IMR-90 (cell line): ENCODE measurements at regions not wholly inside any gene's neighbourhood (a gene's known extent, or its start where the extent isn't known, plus 50 kb on each side); places are given as distances from the start of the nearest gene placed in this dataset.

Source experiments
- ATAC-seq: fragments of 200-7000 bp; cut with Tn5 transposase; 2 replicates; pipeline ENCODE4 v1.9.1; 2020; ENCODE audit warnings: low read depth, mild to moderate bottlenecking, moderate library complexity
- BruUV-seq: library from RNA; stranded (reverse); fragments of 400-500 nt; replicated peaks from 2 replicates; lab custom pipeline; 2021; lab: Mats Ljungman, UMichigan
- CTCF ChIA-PET: fragments of 300-600 bp; formaldehyde crosslinking; extraction: SDS; loops from one replicate; lab custom pipeline; 2021; ENCODE audit warnings: antibody characterized with exemption; lab: Yijun Ruan, JAX
- POLR2A ChIA-PET: fragments of 300-600 bp; sonication (Branson Sonifier 250); formaldehyde crosslinking; loops from one replicate; lab custom pipeline; 2022; ENCODE audit warnings: antibody characterized with exemption; ENCODE audit not compliant: unreplicated experiment; lab: Charles Lee
- DNase-seq: peaks from one replicate; pipeline ENCODE4 v3.0.0; 2013
- H2AFZ ChIP-seq: replicated peaks from 2 replicates; pipeline ENCODE3; 2013; ENCODE audit warnings: low read length, mild to moderate bottlenecking; ENCODE audit not compliant: poor library complexity
- H2AK5ac ChIP-seq: 2 replicates; pipeline ENCODE4 v1.6.1; 2013; ENCODE audit warnings: low read depth, low read length, inconsistent platforms
- H2AK9ac ChIP-seq: replicated peaks from 2 replicates; pipeline ENCODE3; 2013; ENCODE audit warnings: mild to moderate bottlenecking, low read depth, low read length, moderate library complexity; ENCODE audit not compliant: poor library complexity
- H2BK120ac ChIP-seq: 2 replicates; pipeline ENCODE4 v1.6.1; 2013; ENCODE audit warnings: low read depth, low read length, inconsistent platforms
- H2BK15ac ChIP-seq: 3 replicates; pipeline ENCODE4 v1.6.1; 2013; ENCODE audit warnings: low read depth, low read length, inconsistent platforms
- H2BK20ac ChIP-seq: 2 replicates; pipeline ENCODE4 v1.6.1; 2013; ENCODE audit warnings: low read depth, mild to moderate bottlenecking, inconsistent platforms, low read length, moderate library complexity
- H2BK5ac ChIP-seq: 2 replicates; pipeline ENCODE4 v1.6.1; 2013; ENCODE audit warnings: mild to moderate bottlenecking, low read depth, low read length, inconsistent platforms; ENCODE audit not compliant: poor library complexity, severe bottlenecking
- H3K14ac ChIP-seq: replicated peaks from 2 replicates; pipeline ENCODE4 v1.6.1; 2013; ENCODE audit warnings: low read depth, low read length, inconsistent platforms
- H3K18ac ChIP-seq: 2 replicates; pipeline ENCODE4 v1.6.1; 2013; ENCODE audit warnings: low read depth, low read length, control low read depth
- H3K23ac ChIP-seq: 2 replicates; pipeline ENCODE4 v1.6.1; 2013; ENCODE audit warnings: low read depth, low read length, inconsistent platforms
- H3K27ac ChIP-seq: 2 replicates; pipeline ENCODE4 v1.5.1; 2013; ENCODE audit warnings: mild to moderate bottlenecking, control low read depth, low read length; ENCODE audit not compliant: insufficient read depth
- H3K27me3 ChIP-seq: 2 replicates; pipeline ENCODE4 v1.6.1; 2013; ENCODE audit warnings: low read length; ENCODE audit not compliant: control insufficient read depth, insufficient read depth
- H3K36me3 ChIP-seq: 2 replicates; pipeline ENCODE4 v1.6.1; 2013; ENCODE audit warnings: low read length, mixed read lengths; ENCODE audit not compliant: control insufficient read depth, insufficient read depth
- H3K4ac ChIP-seq: 2 replicates; pipeline ENCODE4 v1.6.1; 2013; ENCODE audit warnings: low read depth, low read length, inconsistent platforms
- H3K4me1 ChIP-seq: 2 replicates; pipeline ENCODE4 v1.6.1; 2013; ENCODE audit warnings: low read length, mixed read lengths; ENCODE audit not compliant: control insufficient read depth, insufficient read depth
- H3K4me2 ChIP-seq: 2 replicates; pipeline ENCODE4 v1.6.1; 2013; ENCODE audit warnings: low read depth, mild to moderate bottlenecking, control low read depth, low read length, moderate library complexity
- H3K4me3 ChIP-seq: 2 replicates; pipeline ENCODE4 v1.5.1; 2013; ENCODE audit warnings: low read depth, mild to moderate bottlenecking, control low read depth, low read length, moderate library complexity; ENCODE audit not compliant: insufficient read depth
- H3K56ac ChIP-seq: 2 replicates; pipeline ENCODE4 v1.6.1; 2013; ENCODE audit warnings: low read length, inconsistent platforms; ENCODE audit not compliant: insufficient read depth; ENCODE audit errors: extremely low read depth
- H3K79me1 ChIP-seq, 2 experiments: 2 replicates each; pipeline ENCODE4 v1.6.1; 2013; ENCODE audit warnings: low read length in 2 of 2, inconsistent platforms in 1 of 2, low read depth in 1 of 2
- H3K9ac ChIP-seq: 2 replicates; pipeline ENCODE4 v1.6.1; 2013; ENCODE audit warnings: low read depth, low read length, control low read depth
- H3K9me1 ChIP-seq: 2 replicates; pipeline ENCODE4 v1.6.1; 2013; ENCODE audit warnings: low read length, inconsistent platforms; ENCODE audit not compliant: insufficient read depth
- H3K9me3 ChIP-seq: 2 replicates; pipeline ENCODE4 v1.6.1; 2013; ENCODE audit warnings: low read length; ENCODE audit not compliant: control insufficient read depth, insufficient read depth
- H4K20me1 ChIP-seq: 2 replicates; pipeline ENCODE4 v1.6.1; 2013; ENCODE audit warnings: low read length, inconsistent platforms; ENCODE audit not compliant: insufficient read depth
- H4K5ac ChIP-seq: 2 replicates; pipeline ENCODE4 v1.6.1; 2013; ENCODE audit warnings: mild to moderate bottlenecking, low read depth, low read length, control low read depth
- H4K8ac ChIP-seq, 2 experiments: 2 replicates each; pipeline ENCODE4 v1.6.1; 2013; ENCODE audit warnings: low read depth in 2 of 2, low read length in 2 of 2, control low read depth in 1 of 2, inconsistent platforms in 1 of 2
- H4K91ac ChIP-seq: 2 replicates; pipeline ENCODE4 v1.6.1; 2013; ENCODE audit warnings: low read depth, low read length, inconsistent platforms; ENCODE audit not compliant: insufficient read depth
- CHD1 ChIP-seq: IDR thresholded peaks from 2 replicates; pipeline ENCODE4 v1.6.1; 2012; ENCODE audit warnings: low read depth, low read length, improper control_type of control experiment
- FOS ChIP-seq: fragments of 150-350 bp; IDR thresholded peaks from 2 replicates; pipeline ENCODE4 v1.6.1; 2016; ENCODE audit warnings: low read depth, low read length
- MAFK ChIP-seq: IDR thresholded peaks from 2 replicates; pipeline ENCODE4 v1.6.1; 2012; ENCODE audit warnings: low read depth, low read length, improper control_type of control experiment
- MAZ ChIP-seq: IDR thresholded peaks from 2 replicates; pipeline ENCODE4 v1.6.1; 2012; ENCODE audit warnings: low read depth, mild to moderate bottlenecking, low read length, improper control_type of control experiment, moderate library complexity, borderline replicate concordance
- MXI1 ChIP-seq: IDR thresholded peaks from 2 replicates; pipeline ENCODE4 v1.6.1; 2012; ENCODE audit warnings: low read depth, mild to moderate bottlenecking, low read length, moderate library complexity, borderline replicate concordance
- RCOR1 ChIP-seq: IDR thresholded peaks from 2 replicates; pipeline ENCODE4 v1.6.1; 2012; ENCODE audit warnings: mild to moderate bottlenecking, low read length, improper control_type of control experiment; ENCODE audit not compliant: insufficient replicate concordance
- WGBS, 2 experiments: methylation state at CpG; one replicate each; pipeline versions ENCODE4 v1.1.5 to v1.1.7; 2013; ENCODE audit warnings: missing lambda C conversion rate in 2 of 2; ENCODE audit not compliant: insufficient read length in 1 of 2; ENCODE audit errors: extremely low coverage in 2 of 2; 5-methylcytosine and 5-hydroxymethylcytosine counted together
- dilution Hi-C: fragments of 300-500 bp; cut with HindIII; formaldehyde crosslinking; loops from one replicate; pipeline ENCODE4 v1.14.3; 2018; ENCODE audit warnings: low sequenced_read_pairs; ENCODE audit not compliant: unreplicated experiment
- in situ Hi-C: fragments of 300-500 bp; cut with MboI; formaldehyde crosslinking; loops from 3 replicates; pipeline ENCODE4 v1.14.3; 2019; ENCODE audit warnings: low sequenced_read_pairs, inconsistent platforms, mixed read lengths
- intact Hi-C: fragments of 100-400 bp; cut with micrococcal nuclease; formaldehyde crosslinking; loops from 2 replicates; pipeline ENCODE4 v1.10.0; 2022
- TF ChIP-seq, protein P1 (sequence below): fragments of 150-350 bp; IDR thresholded peaks from 2 replicates; pipeline ENCODE4 v1.6.1; 2017; ENCODE audit warnings: mild to moderate bottlenecking, antibody characterized with exemption, low read length, low read depth

DNA sequence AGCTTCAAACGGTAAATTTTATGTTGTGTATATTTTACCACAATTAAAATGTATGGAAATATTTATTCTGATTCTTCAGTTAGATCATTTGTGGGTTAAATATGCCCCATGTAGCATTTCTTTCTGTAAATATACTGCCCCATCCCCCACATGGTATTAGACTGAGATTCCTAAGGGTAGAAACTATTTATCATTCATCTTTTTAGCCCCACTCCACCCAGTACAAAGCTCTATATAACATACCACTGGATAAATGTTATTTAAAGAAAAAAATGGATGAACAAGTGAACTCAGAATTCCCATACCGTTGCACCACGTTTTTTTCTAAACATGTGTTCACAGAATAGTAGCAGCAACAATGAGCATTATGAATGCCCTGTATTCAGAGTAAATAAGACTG lies 234.0 kb upstream of the IRF2BP2 start (continued):
- no peak for TF ChIP-seq FOS
- no peak for TF ChIP-seq MAFK
- TF ChIP-seq, protein P1, sequence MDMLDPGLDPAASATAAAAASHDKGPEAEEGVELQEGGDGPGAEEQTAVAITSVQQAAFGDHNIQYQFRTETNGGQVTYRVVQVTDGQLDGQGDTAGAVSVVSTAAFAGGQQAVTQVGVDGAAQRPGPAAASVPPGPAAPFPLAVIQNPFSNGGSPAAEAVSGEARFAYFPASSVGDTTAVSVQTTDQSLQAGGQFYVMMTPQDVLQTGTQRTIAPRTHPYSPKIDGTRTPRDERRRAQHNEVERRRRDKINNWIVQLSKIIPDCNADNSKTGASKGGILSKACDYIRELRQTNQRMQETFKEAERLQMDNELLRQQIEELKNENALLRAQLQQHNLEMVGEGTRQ: no peak

DNA sequence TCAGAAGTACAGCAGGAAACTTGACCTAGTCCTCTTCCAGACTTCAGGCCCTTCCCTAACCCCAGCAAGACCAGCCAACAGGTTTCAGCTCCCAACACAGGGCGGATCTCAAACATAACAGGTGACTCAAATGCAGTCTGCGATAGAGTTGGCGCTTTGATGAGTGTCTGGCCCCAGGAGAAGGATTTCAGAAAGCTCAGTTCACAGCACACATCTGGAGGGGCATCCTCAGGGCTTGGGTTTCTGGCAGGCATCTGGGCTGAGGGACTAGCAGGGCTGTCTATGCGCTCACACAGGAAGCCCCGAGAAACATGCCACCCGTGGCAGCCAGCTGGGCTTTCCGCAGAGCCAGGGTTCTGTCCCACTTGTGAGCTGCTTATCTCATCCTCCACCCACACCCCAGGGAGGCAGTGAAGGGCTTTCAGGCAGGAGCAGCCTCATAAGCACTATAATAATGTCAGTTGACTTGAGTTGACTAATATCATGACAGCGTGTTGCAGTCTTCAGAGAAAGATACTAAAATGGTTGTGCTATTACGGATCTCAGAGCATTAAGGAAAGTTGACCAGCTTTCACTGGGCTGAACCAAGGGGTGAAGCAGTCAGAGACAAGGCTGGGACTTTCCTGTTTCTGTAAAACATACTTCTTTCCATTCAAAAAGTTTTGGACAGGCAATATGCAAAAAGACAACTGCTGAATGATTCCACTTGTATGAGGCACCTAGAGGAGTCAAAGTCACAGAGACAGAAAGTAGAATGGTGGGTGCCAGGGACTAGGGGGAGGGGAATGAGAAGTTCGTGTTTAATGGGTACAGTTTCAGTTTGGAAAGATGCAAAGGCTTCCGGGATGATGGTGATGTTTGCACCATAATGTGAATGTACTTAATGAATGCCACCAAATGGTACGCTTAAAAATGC lies 233.0 kb upstream of the IRF2BP2 start:
- peak overlapping the region; percentile 38; the same call in 1 of the 2 replicates for H2BK120ac ChIP-seq
- H3K4ac ChIP-seq: peak overlapping the region; percentile 45
- H3K36me3 ChIP-seq: no peaks in the 10 kb centered on the region
- no peak overlapping the region for H3K27ac ChIP-seq
- WGBS, 2 experiments: 93% methylated on average over 3 of the region's 12 CpGs; no CpG with 5 or more reads in 1 of the 2 experiments
- peak overlapping the region; percentile 23 for H2BK5ac ChIP-seq
- ChIA-PET CTCF (no interaction called here), POLR2A (no interaction called here)
- ATAC-seq (no peak), DNase-seq (peak; percentile 27)
- H3K79me1 ChIP-seq: no peaks in the 10 kb centered on the region
- H4K20me1 ChIP-seq: no peaks in the 10 kb centered on the region
- peak overlapping the region; percentile 23; the same call in 1 of the 2 replicates for H2AK5ac ChIP-seq
- no peak overlapping the region for H3K23ac ChIP-seq
- H2AFZ ChIP-seq: peak overlapping the region; percentile 65
- H2BK15ac ChIP-seq: 0 out of 3 replicates have a peak overlapping the region, but pooled peaks have one; percentile 4
- no TSS peak for BruUV-seq
- no peaks in the 10 kb centered on the region; the same call in 1 of the 2 replicates for H3K9me1 ChIP-seq
- H3K4me2 ChIP-seq: no peak overlapping the region
- H3K14ac ChIP-seq: no peak overlapping the region; the same call in 1 of the 2 replicates
- H3K18ac ChIP-seq: no peak overlapping the region
- intact Hi-C loops (no loop called here), dilution Hi-C loops (loop anchor here (25.0 kb wide), 1 partner anchor 106 kb away; no protein-coding TSS in a partner anchor), in situ Hi-C loops (no loop called here)
- no peaks in the 10 kb centered on the region for H3K27me3 ChIP-seq
- TF ChIP-seq MAZ (no peak), RCOR1 (no peak), MXI1 (no peak), CHD1 (no peak)
- peaks cover 7% of the 10 kb centered on the region for H3K4me1 ChIP-seq
- H2BK20ac ChIP-seq: no peak overlapping the region
- H4K5ac ChIP-seq: peak overlapping the region; percentile 20; the same call in 1 of the 2 replicates
- H3K9me3 ChIP-seq: no peaks in the 10 kb centered on the region
- H3K56ac ChIP-seq: no peak overlapping the region
- H3K9ac ChIP-seq: no peak overlapping the region
- no peak overlapping the region for H3K4me3 ChIP-seq
- H4K8ac ChIP-seq: no peak overlapping the region; a peak in 1 of 4 replicates
- peak overlapping the region; percentile 24 for H4K91ac ChIP-seq
- H2AK9ac ChIP-seq: no peak overlapping the region
